Spinal cord (tissue), 9 donors: ENCODE measurements at regions not wholly inside any gene's neighbourhood (a gene's known extent, or its start where the extent isn't known, plus 50 kb on each side); places are given as distances from the start of the nearest gene placed in this dataset.
"Not testable (repeated sequence)": the region's sequence is repeated elsewhere in the genome, so short reads cannot be mapped to it uniquely, and the experiment has no call there.

Source experiments
- DNase-seq, 6 donors: peaks; one replicate each; pipeline versions ENCODE4 v3.0.0 to v3.0.0-alpha.2; 2013 to 2015; ENCODE audit warnings: low spot score in 6 of 6, low read depth in 4 of 6
- H3K27ac ChIP-seq: one replicate; pipeline ENCODE4 v1.5.1; 2013; ENCODE audit warnings: low read depth, low read length, control low read depth
- H3K27me3 ChIP-seq: one replicate; pipeline ENCODE4 v1.6.1; 2013; ENCODE audit warnings: low read length; ENCODE audit not compliant: control insufficient read depth, insufficient read depth
- H3K36me3 ChIP-seq: one replicate; pipeline ENCODE4 v1.6.1; 2013; ENCODE audit warnings: low read length; ENCODE audit not compliant: control insufficient read depth, insufficient read depth
- H3K4me1 ChIP-seq: one replicate; pipeline ENCODE4 v1.6.1; 2013; ENCODE audit warnings: low read length; ENCODE audit not compliant: control insufficient read depth, insufficient read depth
- H3K4me3 ChIP-seq: one replicate; pipeline ENCODE4 v1.5.1; 2013; ENCODE audit warnings: low read depth, low read length, control low read depth
- H3K9me3 ChIP-seq: one replicate; pipeline ENCODE4 v1.6.1; 2013; ENCODE audit warnings: low read length; ENCODE audit not compliant: control insufficient read depth, insufficient read depth
- WGBS: methylation state at CpG from one replicate; pipeline ENCODE4 v1.1.5; 2013; ENCODE audit warnings: missing lambda C conversion rate; ENCODE audit not compliant: insufficient coverage; 5-methylcytosine and 5-hydroxymethylcytosine counted together
- donor health status: healthy.

DNA sequence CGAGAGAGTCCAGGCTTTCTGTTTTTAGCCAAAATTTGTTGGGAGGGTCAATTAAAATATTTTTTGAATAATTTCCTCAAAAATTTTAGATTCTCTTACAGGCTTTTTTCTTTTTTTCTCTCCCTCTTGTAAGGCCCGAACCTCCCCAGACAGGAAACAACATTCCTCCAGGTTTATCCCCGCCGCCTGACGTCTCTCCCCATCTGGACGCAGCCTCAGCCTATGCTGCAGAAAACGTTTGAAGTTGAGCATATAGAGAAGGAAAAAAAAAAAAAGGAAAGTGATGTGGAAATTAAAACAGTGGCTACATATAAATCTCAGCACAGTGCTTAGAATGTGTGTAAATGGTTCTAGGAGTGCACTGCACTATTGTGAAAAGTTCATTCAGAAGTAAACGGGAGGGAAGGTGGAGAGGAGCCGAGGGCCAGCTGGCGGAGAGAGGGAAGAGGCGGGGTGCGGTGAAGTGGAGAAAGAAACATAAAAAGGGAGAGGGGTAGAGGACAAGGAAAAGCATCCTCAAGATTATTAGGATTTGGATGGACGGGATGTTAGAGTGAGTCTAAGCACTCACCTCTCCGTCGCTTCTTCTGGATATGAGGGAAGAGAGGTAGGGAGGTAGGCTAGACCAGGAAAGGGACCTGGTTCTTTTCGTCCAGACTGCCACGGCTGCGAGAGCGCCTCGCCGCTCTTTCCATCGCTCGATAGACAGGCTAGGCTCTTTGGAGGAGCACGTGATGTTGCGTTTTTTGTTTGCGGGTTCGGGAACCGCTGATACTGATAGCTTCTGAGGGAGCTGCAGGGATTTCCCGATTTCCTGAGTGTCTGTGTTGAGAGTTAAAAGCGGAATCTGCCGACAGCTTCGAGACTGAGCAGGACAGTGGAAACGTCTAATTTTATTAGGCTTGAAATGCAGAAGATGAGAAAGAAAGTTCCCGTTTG lies 98.7 kb downstream of the TRIM27 start:
- H3K36me3 ChIP-seq: no peaks in the 10 kb centered on the region
- H3K4me1 ChIP-seq: peaks cover 3% of the 10 kb centered on the region
- peaks cover 77% of the 10 kb centered on the region for H3K27me3 ChIP-seq
- H3K9me3 ChIP-seq: no peaks in the 10 kb centered on the region
- H3K27ac ChIP-seq: no peak overlapping the region
- under 1% methylated on average over 27 of the region's 34 CpGs for whole genome bisulfite sequencing
- DNase-seq: no peak
- no peak overlapping the region for H3K4me3 ChIP-seq

DNA sequence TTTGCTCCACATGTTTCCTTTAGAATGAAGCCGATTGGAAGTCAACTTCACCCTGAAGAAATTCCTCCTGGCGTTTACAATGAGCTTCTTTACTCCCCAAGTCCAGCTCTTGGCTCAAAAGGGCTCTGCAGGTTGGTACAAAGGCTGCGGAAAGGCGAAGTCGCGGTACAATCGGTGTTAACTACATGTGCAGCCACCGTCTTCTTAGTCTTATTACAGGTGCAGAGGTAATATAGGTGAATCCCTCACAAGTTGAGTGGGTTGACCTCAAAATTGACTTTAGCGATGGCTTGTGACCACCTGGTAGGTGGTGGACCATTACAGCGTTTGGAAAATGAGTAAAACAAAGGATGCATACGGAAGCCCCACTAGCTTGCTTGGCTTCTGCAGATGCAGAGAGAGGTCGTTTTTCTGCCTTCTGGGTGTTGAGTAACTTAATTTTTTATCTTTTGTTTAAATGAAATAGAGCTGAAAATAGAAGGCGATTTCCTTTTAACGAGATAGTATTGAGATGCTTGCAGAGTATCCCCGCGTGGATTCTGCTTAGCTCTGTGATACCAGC lies 98.0 kb downstream of the TRIM27 start:
- Histone ChIP-seq H3K9me3 (no peaks in the 10 kb centered on the region), H3K36me3 (no peaks in the 10 kb centered on the region), H3K27ac (no peak overlapping the region), H3K27me3 (peaks cover 72% of the 10 kb centered on the region), H3K4me1 (peaks cover 3% of the 10 kb centered on the region), H3K4me3 (no peak overlapping the region)
- 9% methylated on average over 13 of the region's 16 CpGs for WGBS
- no peak for DNase-seq

DNA sequence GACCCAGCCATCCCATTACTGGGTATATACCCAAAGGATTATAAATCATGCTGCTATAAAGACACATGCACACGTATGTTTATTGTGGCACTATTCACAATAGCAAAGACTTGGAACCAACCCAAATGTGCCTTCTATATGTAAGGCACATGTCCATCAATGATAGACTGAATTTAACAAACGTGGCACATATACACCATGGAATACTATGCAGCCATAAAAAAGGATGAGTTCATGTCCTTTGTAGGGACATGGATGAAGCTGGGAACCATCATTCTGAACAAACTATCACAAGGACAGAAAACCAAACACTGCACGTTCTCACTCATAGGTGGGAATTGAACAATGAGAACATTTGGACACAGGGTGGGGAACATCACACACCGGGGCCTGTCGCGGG lies 92.1 kb downstream of the TRIM27 start:
- not testable (repeated sequence) for DNase-seq, H3K4me3 ChIP-seq, H3K9me3 ChIP-seq, H3K4me1 ChIP-seq, H3K27ac ChIP-seq, H3K36me3 ChIP-seq
- peaks cover 39% of the 10 kb centered on the region for H3K27me3 ChIP-seq
- no CpG with 5 or more reads among the region's 6 CpGs for WGBS

DNA sequence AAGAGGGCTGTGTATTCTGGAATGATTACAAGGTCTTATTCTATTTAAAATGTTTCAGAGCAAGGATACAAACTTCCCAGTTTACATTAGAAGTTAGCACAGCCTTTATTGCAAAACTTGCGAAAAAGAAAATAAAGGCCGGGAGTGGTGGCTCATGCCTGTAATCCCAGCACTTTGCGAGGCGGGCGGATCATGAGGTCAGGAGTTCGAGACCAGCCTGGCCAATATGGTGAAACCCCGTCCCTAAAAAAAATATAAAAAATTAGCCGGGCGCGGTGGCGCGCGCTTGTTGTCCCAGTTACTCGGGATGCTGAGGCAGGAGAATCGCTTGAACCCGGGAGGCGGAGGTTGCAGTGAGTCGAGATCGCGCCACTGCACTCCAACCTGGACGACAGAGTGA lies 87.1 kb downstream of the TRIM27 start:
- H3K27ac ChIP-seq, DNase-seq, H3K9me3 ChIP-seq, H3K36me3 ChIP-seq, H3K4me1 ChIP-seq, H3K4me3 ChIP-seq: not testable (repeated sequence)
- peaks cover 17% of the 10 kb centered on the region for H3K27me3 ChIP-seq
- WGBS: 32% methylated on average over 9 of the region's 21 CpGs

DNA sequence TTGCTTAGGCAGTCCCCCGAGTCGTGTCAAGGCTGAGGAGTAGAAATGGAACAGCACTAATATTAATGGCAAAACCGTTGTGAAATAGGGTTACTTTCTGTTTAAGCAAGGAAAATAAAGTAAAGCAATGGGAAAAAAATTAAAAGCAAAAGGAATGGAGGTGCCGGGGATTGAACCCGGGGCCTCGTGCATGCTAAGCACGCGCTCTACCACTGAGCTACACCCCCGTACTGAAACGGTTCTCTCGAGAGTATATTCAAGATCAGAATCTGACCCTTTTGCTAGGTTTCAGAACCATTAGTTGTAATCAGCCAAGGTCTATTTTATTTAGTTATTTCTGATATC lies 85.5 kb downstream of the TRIM27 start:
- H3K27me3 ChIP-seq: peaks cover 15% of the 10 kb centered on the region

DNA sequence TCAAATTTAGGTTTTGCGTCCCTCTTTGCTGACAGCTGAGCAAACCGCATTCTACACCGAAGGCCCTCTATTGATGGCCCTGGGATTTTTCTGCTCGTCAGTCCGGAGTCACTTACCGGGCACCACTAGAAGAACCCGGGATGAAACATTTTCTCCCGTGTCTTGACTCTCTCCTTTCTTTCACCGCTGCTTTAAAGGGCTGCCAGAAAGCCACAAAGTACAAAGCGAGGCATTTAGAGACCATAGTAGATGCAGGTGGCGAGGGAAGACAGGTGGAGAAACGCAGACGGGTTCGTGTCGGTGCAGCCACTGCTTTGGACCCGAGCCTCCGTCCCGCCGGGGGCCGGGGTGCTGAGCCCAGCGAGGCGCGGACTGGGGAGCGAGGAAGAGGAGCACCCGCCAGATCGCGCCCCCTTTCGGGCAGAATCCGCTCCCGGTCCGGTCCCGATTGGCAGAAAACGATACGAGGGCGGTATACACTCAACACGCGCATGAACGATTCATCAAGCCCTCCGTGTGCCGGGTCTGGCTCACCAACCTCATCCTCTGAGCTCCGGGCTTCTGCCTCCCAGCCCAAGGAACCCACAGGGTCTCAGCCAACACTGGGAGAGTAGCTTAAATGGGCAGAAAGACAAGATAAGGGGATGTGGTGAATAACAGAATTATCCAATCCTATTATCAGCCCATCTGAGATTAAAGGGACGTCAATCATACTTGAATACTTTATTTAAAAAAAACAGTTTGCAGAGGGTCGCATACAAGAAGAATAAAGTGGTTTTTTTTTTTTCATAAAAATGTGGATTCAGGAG lies 84.9 kb downstream of the TRIM27 start:
- Histone ChIP-seq H3K4me1 (peaks cover 4% of the 10 kb centered on the region), H3K36me3 (no peaks in the 10 kb centered on the region), H3K27me3 (peaks cover 15% of the 10 kb centered on the region), H3K27ac (peak overlapping the region; percentile 91), H3K9me3 (no peaks in the 10 kb centered on the region), H3K4me3 (peak overlapping the region; percentile 87)
- DNase-seq: peak in 5 of 6 donors; percentile 72 to 95 (median 82)
- 0% methylated on average over 27 of the region's 43 CpGs for WGBS

More for the DNA sequence above, 85.5 kb downstream of the TRIM27 start:
- DNase-seq: peak in 4 of 6 donors; percentile 64 to 95 (median 83)
- 0% methylated on average over 9 of the region's 11 CpGs for WGBS
- no peaks in the 10 kb centered on the region for H3K36me3 ChIP-seq
- peak overlapping the region; percentile 91 for H3K27ac ChIP-seq
- H3K9me3 ChIP-seq: no peaks in the 10 kb centered on the region
- H3K4me1 ChIP-seq: peaks cover 4% of the 10 kb centered on the region
- peak overlapping the region; percentile 87 for H3K4me3 ChIP-seq

DNA sequence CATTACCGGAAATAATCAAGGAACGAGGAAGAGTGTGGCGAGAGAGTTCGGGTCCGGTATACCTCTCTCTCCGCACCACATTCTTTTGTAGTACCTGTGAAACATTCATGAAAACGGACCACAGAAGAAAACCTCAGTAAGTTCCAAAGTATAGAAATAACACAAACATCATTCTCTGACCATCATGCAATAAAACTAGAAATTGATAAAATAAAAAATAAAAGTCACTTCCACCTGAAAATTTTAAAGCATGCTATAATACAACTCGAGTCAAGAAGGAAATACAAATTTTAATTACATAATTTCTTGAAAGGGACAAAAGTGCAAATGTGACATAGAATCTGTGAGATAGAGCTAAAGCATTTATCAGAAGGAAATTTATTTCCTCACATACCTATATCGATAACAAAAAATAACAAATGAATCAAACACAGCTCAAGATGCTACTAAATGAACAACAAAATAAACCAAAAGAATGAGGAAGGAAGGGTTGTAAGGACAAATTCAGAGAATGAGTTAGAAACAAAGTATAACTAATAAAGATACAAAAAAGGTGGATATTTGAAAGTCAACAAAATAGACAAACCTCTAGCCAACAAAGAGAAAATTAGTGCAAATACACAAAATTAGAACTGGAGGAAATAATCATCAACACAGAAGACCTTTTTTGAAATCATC lies 84.2 kb downstream of the TRIM27 start:
- Histone ChIP-seq H3K36me3 (no peaks in the 10 kb centered on the region), H3K4me3 (peak overlapping the region; percentile 87), H3K9me3 (no peaks in the 10 kb centered on the region), H3K4me1 (peaks cover 4% of the 10 kb centered on the region), H3K27ac (no peak overlapping the region), H3K27me3 (peaks cover 13% of the 10 kb centered on the region)
- no peak for DNase-seq
- WGBS: no CpG with 5 or more reads among the region's 9 CpGs

DNA sequence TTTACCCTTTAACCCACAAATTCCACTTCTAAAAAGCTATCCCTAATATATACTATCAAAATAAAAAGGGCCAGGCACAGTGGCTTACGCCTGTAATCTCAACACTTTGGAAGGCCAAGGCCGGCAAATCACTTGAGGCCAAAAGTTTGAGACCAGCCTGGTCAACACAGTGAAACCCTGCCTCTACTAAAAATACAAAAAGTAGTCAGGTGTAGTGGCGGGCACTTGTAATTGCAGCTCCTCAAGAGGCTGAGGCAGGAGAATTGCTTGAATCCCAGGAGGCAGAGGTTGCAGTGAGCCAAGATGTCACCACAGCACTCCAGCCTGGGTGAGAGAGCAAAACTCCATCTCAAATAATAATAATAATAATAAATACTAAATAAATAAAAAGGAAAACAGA lies 82.5 kb downstream of the TRIM27 start:
- WGBS: 92% methylated on average over 2 of the region's 3 CpGs
- no peak overlapping the region for H3K4me3 ChIP-seq
- H3K4me1 ChIP-seq: peaks cover 4% of the 10 kb centered on the region
- H3K27ac ChIP-seq: no peak overlapping the region
- H3K36me3 ChIP-seq: no peaks in the 10 kb centered on the region
- H3K9me3 ChIP-seq: no peaks in the 10 kb centered on the region
- DNase-seq: no peak
- H3K27me3 ChIP-seq: peaks cover 9% of the 10 kb centered on the region

DNA sequence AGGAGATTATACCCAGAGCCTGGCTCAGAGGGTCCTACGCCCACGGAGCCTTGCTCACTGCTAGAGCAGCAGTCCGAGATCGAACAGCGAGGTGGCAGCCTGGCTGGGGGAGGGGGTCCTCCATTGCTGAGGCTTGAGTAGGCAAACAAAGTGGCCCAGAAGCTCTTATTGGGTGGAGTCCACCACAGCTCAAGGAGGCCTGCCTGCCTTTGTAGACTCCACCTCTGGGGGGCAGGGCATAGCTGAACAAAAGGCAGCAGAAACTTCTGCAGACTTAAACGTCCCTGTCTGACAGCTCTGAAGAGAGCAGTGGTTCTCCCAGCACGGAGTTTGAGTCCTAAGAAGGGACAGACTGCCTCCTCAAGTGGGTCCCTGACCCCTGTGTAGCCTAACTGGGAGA lies 75.0 kb downstream of the TRIM27 start:
- 60% methylated on average over 5 of the region's 7 CpGs for WGBS

More for the DNA sequence above, 75.0 kb downstream of the TRIM27 start:
- H3K9me3 ChIP-seq, H3K27me3 ChIP-seq, H3K27ac ChIP-seq, H3K36me3 ChIP-seq, DNase-seq, H3K4me1 ChIP-seq, H3K4me3 ChIP-seq: not testable (repeated sequence)
